DOHH2 (cell line): ENCODE measurements at regions not wholly inside any gene's neighbourhood (a gene's known extent, or its start where the extent isn't known, plus 50 kb on each side); places are given as distances from the start of the nearest gene placed in this dataset.

Experiments
- CTCF ChIP-seq: fragments of 200-600 bp; sonication (generic); IDR thresholded peaks from one replicate; pipeline ENCODE4 v1.5.1; 2014; ENCODE audit warnings: antibody characterized with exemption, mild to moderate bottlenecking, low read depth, low read length; ENCODE audit not compliant: poor library complexity, severe bottlenecking
- EZH2phosphoT487 ChIP-seq: fragments of 200-600 bp; sonication (generic); IDR thresholded peaks from 2 replicates; pipeline ENCODE4 v1.6.1; 2017; ENCODE audit warnings: borderline replicate concordance, mild to moderate bottlenecking, antibody characterized with exemption, low read length, moderate library complexity, mixed read lengths

GRCh38 chr10:78464856-78465267 is 431.2 kb downstream of the RPS24 start:
- TF ChIP-seq CTCF (no peak), EZH2phosphoT487 (no peak)
